ENCODE measurements at regions not wholly inside any gene's neighbourhood (a gene's known extent, or its start where the extent isn't known, plus 50 kb on each side); places are given as distances from the start of the nearest gene placed in this dataset.

DNA sequence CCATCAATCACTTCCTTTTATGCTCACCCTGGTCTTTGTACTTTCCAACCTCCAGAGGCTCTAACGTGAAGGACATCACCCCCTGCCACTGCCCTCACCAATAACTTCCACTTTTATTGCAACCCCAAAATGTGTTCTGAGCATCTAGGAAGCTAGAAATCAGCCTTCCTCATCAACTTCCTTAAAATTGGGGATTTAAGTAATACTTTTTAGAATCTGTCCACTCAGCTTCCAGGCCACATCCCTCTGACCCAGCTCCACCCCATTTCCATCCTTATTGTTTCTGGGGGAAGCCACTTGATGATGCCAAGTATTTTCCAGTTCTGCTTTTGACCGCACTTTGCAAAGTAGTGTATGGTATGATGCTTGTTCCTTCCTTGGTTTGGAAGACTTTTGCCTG, 73.5 kb upstream of the XCR1 start:
- TF ChIP-seq, protein P1, sequence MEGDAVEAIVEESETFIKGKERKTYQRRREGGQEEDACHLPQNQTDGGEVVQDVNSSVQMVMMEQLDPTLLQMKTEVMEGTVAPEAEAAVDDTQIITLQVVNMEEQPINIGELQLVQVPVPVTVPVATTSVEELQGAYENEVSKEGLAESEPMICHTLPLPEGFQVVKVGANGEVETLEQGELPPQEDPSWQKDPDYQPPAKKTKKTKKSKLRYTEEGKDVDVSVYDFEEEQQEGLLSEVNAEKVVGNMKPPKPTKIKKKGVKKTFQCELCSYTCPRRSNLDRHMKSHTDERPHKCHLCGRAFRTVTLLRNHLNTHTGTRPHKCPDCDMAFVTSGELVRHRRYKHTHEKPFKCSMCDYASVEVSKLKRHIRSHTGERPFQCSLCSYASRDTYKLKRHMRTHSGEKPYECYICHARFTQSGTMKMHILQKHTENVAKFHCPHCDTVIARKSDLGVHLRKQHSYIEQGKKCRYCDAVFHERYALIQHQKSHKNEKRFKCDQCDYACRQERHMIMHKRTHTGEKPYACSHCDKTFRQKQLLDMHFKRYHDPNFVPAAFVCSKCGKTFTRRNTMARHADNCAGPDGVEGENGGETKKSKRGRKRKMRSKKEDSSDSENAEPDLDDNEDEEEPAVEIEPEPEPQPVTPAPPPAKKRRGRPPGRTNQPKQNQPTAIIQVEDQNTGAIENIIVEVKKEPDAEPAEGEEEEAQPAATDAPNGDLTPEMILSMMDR (IDR thresholded peaks at IDR 0.05) = no peak
- TF ChIP-seq POLR2A (IDR thresholded peaks at IDR 0.05) = no peak
